ENCODE measurements at regions not wholly inside any gene's neighbourhood (a gene's known extent, or its start where the extent isn't known, plus 50 kb on each side); places are given as distances from the start of the nearest gene placed in this dataset.

GRCh38 chr5:143734456-143734780 is 77.5 kb upstream of the HMHB1 start:
- Histone ChIP-seq H3K27ac (replicated peaks) (no peak overlapping the region), H3K27me3 (ENCODE audit: insufficient read depth, poor library complexity, severe bottlenecking) (no peaks in the 10 kb centered on the region), H3K4me3 (replicated peaks; ENCODE audit: insufficient read depth, low read length) (no peak overlapping the region)
- TF ChIP-seq POLR2AphosphoS5 (IDR thresholded peaks at IDR 0.05; ENCODE audit: low read depth) = no peak
- no peak for TF ChIP-seq REST (IDR thresholded peaks at IDR 0.05; ENCODE audit: insufficient replicate concordance, low read depth)
- TF ChIP-seq GABPA (IDR thresholded peaks at IDR 0.05; ENCODE audit: low read depth) = no peak
- TF ChIP-seq SPI1 (IDR thresholded peaks at IDR 0.05; ENCODE audit: borderline replicate concordance, low read depth) = no peak
- TF ChIP-seq CTCF (IDR thresholded peaks at IDR 0.05; ENCODE audit: insufficient read depth, low read length) = no peak
- DNase-seq (ENCODE audit: low read depth in 1 of 2, low spot score in 1 of 2) = no peak

GRCh38 chr5:143733665-143734455 is 78.1 kb upstream of the HMHB1 start:
- H3K4me3 ChIP-seq (replicated peaks; ENCODE audit: insufficient read depth, low read length) = no peak overlapping the region
- no peak overlapping the region for H3K27ac ChIP-seq (replicated peaks)
- H3K27me3 ChIP-seq (ENCODE audit: insufficient read depth, poor library complexity, severe bottlenecking) = no peaks in the 10 kb centered on the region
- TF ChIP-seq CTCF (IDR thresholded peaks at IDR 0.05; ENCODE audit: insufficient read depth, low read length) = no peak
- no peak for TF ChIP-seq POLR2AphosphoS5 (IDR thresholded peaks at IDR 0.05; ENCODE audit: low read depth)
- TF ChIP-seq REST (IDR thresholded peaks at IDR 0.05; ENCODE audit: insufficient replicate concordance, low read depth) = no peak
- no peak for TF ChIP-seq SPI1 (IDR thresholded peaks at IDR 0.05; ENCODE audit: borderline replicate concordance, low read depth)
- TF ChIP-seq GABPA (IDR thresholded peaks at IDR 0.05; ENCODE audit: low read depth) = no peak
- no peak for DNase-seq (ENCODE audit: low read depth in 1 of 2, low spot score in 1 of 2)

GRCh38 chr5:143732402-143732801 is 79.6 kb upstream of the HMHB1 start:
- DNase-seq (ENCODE audit: low read depth in 1 of 2, low spot score in 1 of 2) = no peak
- Histone ChIP-seq H3K27ac (replicated peaks) (no peak overlapping the region), H3K4me3 (replicated peaks; ENCODE audit: insufficient read depth, low read length) (no peak overlapping the region), H3K27me3 (ENCODE audit: insufficient read depth, poor library complexity, severe bottlenecking) (no peaks in the 10 kb centered on the region)
- no peak for TF ChIP-seq GABPA (IDR thresholded peaks at IDR 0.05; ENCODE audit: low read depth)
- no peak for TF ChIP-seq CTCF (IDR thresholded peaks at IDR 0.05; ENCODE audit: insufficient read depth, low read length)
- TF ChIP-seq REST (IDR thresholded peaks at IDR 0.05; ENCODE audit: insufficient replicate concordance, low read depth) = no peak
- no peak for TF ChIP-seq POLR2AphosphoS5 (IDR thresholded peaks at IDR 0.05; ENCODE audit: low read depth)
- TF ChIP-seq SPI1 (IDR thresholded peaks at IDR 0.05; ENCODE audit: borderline replicate concordance, low read depth) = no peak

Measured in HL-60 (cell line).